ENCODE measurements at regions not wholly inside any gene's neighbourhood (a gene's known extent, or its start where the extent isn't known, plus 50 kb on each side); places are given as distances from the start of the nearest gene placed in this dataset.

GRCh38 chr21:17455451-17455850 lies 57.4 kb upstream of the CXADR start:
- H3K36me3 Mint-ChIP-seq (ENCODE audit: low read depth): no peaks in the 10 kb centered on the region
- TF ChIP-seq CTCF (IDR thresholded peaks at IDR 0.05): no peak
- no peak for DNase-seq (ENCODE audit: low spot score)
- peaks cover 4% of the 10 kb centered on the region for H3K27me3 Mint-ChIP-seq (ENCODE audit: low read depth)
- no peak overlapping the region for H3K4me3 Mint-ChIP-seq (ENCODE audit: unreplicated experiment)
- H3K4me1 Mint-ChIP-seq (ENCODE audit: low read depth): peaks cover 10% of the 10 kb centered on the region
- no peak overlapping the region for H3K27ac Mint-ChIP-seq (ENCODE audit: unreplicated experiment)
- H3K9me3 Mint-ChIP-seq (ENCODE audit: low read depth): no peaks in the 10 kb centered on the region

GRCh38 chr21:17458279-17458678 lies 54.6 kb upstream of the CXADR start:
- DNase-seq (ENCODE audit: low spot score): no peak
- Mint-ChIP-seq H3K36me3 (ENCODE audit: low read depth) (no peaks in the 10 kb centered on the region), H3K4me3 (ENCODE audit: unreplicated experiment) (no peak overlapping the region), H3K27ac (ENCODE audit: unreplicated experiment) (no peak overlapping the region), H3K27me3 (ENCODE audit: low read depth) (peaks cover 4% of the 10 kb centered on the region), H3K4me1 (ENCODE audit: low read depth) (peaks cover 13% of the 10 kb centered on the region), H3K9me3 (ENCODE audit: low read depth) (no peaks in the 10 kb centered on the region)
- TF ChIP-seq CTCF (IDR thresholded peaks at IDR 0.05): no peak

GRCh38 chr21:17460094-17460493 lies 52.7 kb upstream of the CXADR start:
- peaks cover 13% of the 10 kb centered on the region for H3K4me1 Mint-ChIP-seq (ENCODE audit: low read depth)
- no peak overlapping the region for H3K4me3 Mint-ChIP-seq (ENCODE audit: unreplicated experiment)
- peaks cover 4% of the 10 kb centered on the region for H3K27me3 Mint-ChIP-seq (ENCODE audit: low read depth)
- H3K9me3 Mint-ChIP-seq (ENCODE audit: low read depth): no peaks in the 10 kb centered on the region
- no peak overlapping the region for H3K27ac Mint-ChIP-seq (ENCODE audit: unreplicated experiment)
- H3K36me3 Mint-ChIP-seq (ENCODE audit: low read depth): no peaks in the 10 kb centered on the region
- DNase-seq (ENCODE audit: low spot score): no peak
- TF ChIP-seq CTCF (IDR thresholded peaks at IDR 0.05): no peak

- no peak for TF ChIP-seq CTCF (IDR thresholded peaks at IDR 0.05)
- peak overlapping the region; percentile 37 for H3K27ac Mint-ChIP-seq (ENCODE audit: unreplicated experiment)
Measured at GRCh38 chr21:17461014-17461413, 51.8 kb upstream of the CXADR start.

GRCh38 chr21:17461582-17461981 lies 51.3 kb upstream of the CXADR start:
- Mint-ChIP-seq H3K4me1 (ENCODE audit: low read depth) (peaks cover 13% of the 10 kb centered on the region), H3K36me3 (ENCODE audit: low read depth) (no peaks in the 10 kb centered on the region), H3K27ac (ENCODE audit: unreplicated experiment) (no peak overlapping the region), H3K9me3 (ENCODE audit: low read depth) (no peaks in the 10 kb centered on the region), H3K4me3 (ENCODE audit: unreplicated experiment) (no peak overlapping the region), H3K27me3 (ENCODE audit: low read depth) (peaks cover 4% of the 10 kb centered on the region)
- DNase-seq (ENCODE audit: low spot score): no peak
- no peak for TF ChIP-seq CTCF (IDR thresholded peaks at IDR 0.05)

More at GRCh38 chr21:17461014-17461413, 51.8 kb upstream of the CXADR start:
- peaks cover 4% of the 10 kb centered on the region for H3K27me3 Mint-ChIP-seq (ENCODE audit: low read depth)
- no peaks in the 10 kb centered on the region for H3K9me3 Mint-ChIP-seq (ENCODE audit: low read depth)
- no peak overlapping the region for H3K4me3 Mint-ChIP-seq (ENCODE audit: unreplicated experiment)
- DNase-seq (ENCODE audit: low spot score): no peak
- H3K4me1 Mint-ChIP-seq (ENCODE audit: low read depth): peaks cover 13% of the 10 kb centered on the region
- no peaks in the 10 kb centered on the region for H3K36me3 Mint-ChIP-seq (ENCODE audit: low read depth)

Data from chondrocyte (in vitro differentiated cells).